AML-193 (cell line): ENCODE measurements at regions not wholly inside any gene's neighbourhood (a gene's known extent, or its start where the extent isn't known, plus 50 kb on each side); places are given as distances from the start of the nearest gene placed in this dataset.

Experiments
- DNase-seq, 2 experiments: peaks; one replicate each; lab custom pipeline; 2025; lab: John Stamatoyannopoulos, UW

DNA sequence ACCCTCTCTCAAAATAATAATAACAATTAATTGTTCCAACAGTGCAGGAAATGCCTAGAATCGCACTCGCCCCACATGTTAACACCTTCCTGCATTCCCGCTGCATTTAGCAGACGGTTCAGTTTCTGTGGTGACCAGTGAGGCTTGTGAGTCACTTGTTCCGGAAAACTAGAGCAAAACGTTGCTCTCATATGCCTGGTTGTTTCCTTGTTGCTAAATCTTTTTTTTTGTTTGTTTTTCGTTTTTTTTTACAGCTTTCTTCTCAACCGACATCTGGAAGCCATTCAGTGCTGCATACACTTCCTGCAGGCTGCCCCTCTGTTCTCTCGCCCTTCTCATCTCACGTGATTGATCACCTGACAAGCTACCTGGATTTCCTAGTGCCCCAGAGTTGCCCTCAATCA is 56.9 kb upstream of the TMPRSS2 start:
- DNase-seq: no peak

DNA sequence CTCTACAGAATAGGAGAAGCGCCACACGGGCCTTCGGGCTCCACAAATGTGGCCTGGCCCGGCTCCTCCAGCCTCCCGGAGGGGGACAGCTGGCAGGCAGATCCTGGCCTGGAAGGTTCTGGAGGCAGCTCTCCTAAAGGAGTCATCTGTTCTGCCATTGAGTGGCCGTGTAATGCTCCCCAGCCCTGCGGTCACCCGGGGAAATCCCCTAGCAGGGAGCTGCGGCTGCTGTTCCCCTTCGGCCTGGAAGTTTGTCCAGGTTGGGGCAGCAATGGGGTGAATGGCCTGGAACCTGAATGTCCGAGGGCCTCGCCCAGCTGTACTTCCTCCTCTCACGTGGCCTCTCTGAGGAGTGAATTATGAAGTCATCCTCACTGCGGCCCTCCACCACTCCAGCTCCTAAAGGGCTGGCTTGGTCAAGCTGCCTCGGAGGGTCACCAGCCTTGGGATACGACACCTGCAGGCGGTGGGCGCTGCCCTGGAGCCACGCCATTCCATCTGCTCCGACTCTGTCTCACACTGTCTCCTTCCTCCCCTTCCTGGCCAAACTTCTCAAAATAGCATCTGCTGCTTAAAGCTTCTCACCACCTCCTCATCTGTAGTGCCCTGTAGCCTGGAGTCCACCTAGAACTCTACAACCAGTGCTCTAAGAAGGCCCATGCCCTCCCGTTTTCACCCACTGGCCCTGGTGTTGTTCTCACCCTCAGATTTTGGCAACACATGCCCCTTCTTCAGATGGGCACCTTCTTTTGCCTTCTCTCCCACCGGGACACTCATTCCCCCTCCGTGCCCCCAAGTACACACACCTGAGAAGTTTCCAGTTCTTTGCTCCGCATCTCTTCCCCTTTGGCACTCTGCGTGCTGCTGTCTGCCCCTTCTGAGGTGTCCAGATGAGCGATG is 54.4 kb upstream of the TMPRSS2 start:
- no peak for DNase-seq

DNA sequence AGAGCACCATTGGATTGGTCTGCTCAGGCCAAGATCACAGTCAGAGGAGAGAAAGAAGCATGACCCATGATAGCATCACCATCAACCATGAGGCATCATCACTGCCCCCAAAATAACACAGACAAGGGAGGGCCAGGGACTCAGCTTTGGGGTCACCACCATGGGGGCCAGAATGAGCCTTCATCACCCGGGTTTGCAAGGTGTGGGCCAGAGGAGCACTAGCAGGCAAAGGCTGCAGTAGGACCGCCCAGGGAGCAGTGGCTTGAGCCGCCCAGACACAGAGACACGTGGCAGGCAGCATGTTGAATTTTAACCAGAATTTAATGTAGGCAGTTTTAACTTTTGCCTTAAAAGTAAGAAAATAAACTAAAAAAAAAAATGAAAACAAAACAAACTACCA is 53.7 kb upstream of the TMPRSS2 start:
- no peak for DNase-seq

DNA sequence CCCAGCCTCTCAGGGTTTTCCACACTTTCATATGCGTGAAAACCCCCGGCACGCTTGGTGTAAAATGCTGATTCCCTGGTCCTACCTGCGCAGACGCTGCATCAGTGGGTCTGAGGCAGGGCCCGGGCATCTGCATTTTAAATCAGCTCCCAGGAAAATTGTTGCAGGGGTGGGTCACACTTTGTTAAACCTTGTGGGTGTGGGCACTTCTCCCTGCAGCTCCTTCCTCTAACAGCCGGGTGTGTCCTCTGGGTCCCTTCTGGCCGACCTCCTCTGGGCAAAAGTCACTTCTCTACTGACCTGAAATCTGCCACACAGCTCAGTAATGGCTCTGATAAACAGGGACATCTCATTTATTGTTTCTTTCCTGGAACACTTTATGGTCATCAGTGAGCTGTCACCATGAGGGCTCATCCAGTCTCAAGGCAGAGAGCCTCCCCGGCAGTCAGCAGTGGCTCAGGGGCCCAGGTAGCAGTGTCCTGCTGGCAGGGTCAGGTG is 52.8 kb upstream of the TMPRSS2 start:
- DNase-seq: no peak

DNA sequence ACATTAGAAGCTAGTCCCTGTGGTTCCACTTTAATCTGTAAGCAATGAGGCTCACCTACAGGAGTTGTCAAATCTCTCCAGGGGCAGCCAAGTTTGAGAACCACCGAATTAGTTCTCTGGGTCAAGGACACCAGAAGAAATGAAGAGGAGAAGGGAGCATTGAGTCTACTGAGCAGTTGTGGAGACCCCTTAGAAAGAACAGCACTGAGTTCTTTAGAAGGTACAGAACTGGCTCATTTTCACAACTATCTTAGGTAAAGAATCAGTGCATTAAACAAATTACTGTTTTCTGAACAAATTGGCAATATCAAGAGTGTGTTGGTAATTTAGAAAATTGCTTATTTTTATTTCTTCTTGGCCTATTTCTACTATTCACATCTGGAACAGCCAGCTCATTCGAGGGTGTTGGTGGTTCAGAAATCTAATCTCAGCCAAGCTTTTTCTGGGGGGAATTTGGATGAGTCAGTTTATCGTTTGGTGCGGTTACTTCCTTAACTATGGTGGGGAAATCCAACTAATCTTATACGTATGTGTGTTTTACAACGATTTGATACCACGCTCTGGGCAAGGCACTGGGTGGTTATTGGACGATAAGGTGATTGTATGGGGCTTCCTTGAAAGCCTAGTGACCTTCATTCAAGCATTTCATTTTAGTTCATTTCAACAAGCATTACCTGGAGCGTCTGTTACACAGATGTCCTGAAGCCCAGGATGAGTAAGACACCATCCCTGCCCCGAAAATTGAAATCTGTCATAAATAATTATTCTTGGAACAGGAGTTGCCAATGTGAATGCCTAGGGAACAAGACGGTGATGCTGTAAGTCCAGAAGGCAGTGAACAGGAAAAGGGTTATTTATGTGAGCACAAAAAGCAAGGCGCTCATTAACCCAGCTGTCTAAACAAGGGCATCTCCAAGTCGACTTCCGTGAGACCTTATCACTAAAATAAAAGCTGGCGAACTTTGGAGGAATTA is 52.0 kb upstream of the TMPRSS2 start:
- no peak for DNase-seq

DNA sequence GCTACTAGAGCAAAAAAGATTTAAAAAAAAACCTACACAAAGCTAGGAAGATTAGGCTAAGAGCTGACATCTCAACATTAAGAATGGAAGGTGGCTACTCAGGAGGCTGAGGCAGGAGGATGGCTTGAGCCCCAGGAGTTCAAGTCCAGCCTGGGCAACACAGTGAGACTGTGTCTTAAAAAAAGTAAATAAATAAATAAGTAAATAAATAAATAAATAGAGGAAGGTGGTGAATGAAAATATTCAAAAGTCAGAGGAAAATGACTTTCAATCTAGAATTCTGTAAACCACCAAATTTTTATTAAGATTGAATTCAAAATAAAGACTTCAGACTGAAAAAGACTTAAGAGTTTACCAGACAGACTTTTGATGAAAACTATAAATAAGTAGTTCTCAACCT is 50.9 kb upstream of the TMPRSS2 start:
- no peak for DNase-seq

DNA sequence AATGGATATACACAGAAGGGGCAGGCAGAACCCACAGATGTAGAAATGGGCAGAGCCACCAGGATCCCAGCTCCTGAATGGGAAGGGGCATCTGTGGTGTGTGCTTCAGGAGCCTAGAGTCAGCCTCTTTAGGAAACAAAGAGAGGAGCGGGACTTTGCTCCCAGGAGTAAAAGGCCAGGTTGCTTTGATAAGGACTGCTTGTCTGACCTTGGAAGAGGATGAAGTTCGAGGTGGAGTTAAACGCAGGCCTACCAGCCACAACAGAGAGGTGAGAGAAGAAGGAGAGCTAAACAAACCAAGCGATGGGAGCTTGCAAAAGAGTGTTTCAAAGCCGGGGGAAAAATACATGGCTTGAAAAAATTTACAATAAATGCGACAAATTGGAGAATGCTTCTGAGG is 49.9 kb upstream of the TMPRSS2 start:
- no peak for DNase-seq
